ENCODE measurements at regions not wholly inside any gene's neighbourhood (a gene's known extent, or its start where the extent isn't known, plus 50 kb on each side); places are given as distances from the start of the nearest gene placed in this dataset.

- DNase-seq (ENCODE audit: low spot score): no peak
- TF ChIP-seq CTCF (IDR thresholded peaks at IDR 0.05; ENCODE audit: extremely low read depth, missing control alignments): no peak
Observed at GRCh38 chr5:2181149-2181548, 298.4 kb upstream of the IRX4 start.

GRCh38 chr5:2180456-2180855, 297.7 kb upstream of the IRX4 start:
- no peak for TF ChIP-seq CTCF (IDR thresholded peaks at IDR 0.05; ENCODE audit: extremely low read depth, missing control alignments)

GRCh38 chr5:2179861-2180260, 297.1 kb upstream of the IRX4 start:
- no peak for TF ChIP-seq CTCF (IDR thresholded peaks at IDR 0.05; ENCODE audit: extremely low read depth, missing control alignments)
- DNase-seq (ENCODE audit: low spot score): no peak

More at GRCh38 chr5:2180456-2180855, 297.7 kb upstream of the IRX4 start:
- DNase-seq (ENCODE audit: low spot score): no peak

- no peak for DNase-seq (ENCODE audit: low spot score)
- TF ChIP-seq CTCF (IDR thresholded peaks at IDR 0.05; ENCODE audit: extremely low read depth, missing control alignments): no peak
Observed at GRCh38 chr5:2178528-2178927, 295.8 kb upstream of the IRX4 start.

GRCh38 chr5:2178071-2178477, 295.3 kb upstream of the IRX4 start:
- DNase-seq (ENCODE audit: low spot score): no peak
- no peak for TF ChIP-seq CTCF (IDR thresholded peaks at IDR 0.05; ENCODE audit: extremely low read depth, missing control alignments)

GRCh38 chr5:2177244-2177643, 294.5 kb upstream of the IRX4 start:
- no peak for TF ChIP-seq CTCF (IDR thresholded peaks at IDR 0.05; ENCODE audit: extremely low read depth, missing control alignments)

GRCh38 chr5:2176581-2176980, 293.9 kb upstream of the IRX4 start:
- DNase-seq (ENCODE audit: low spot score): no peak
- no peak for TF ChIP-seq CTCF (IDR thresholded peaks at IDR 0.05; ENCODE audit: extremely low read depth, missing control alignments)

More at GRCh38 chr5:2177244-2177643, 294.5 kb upstream of the IRX4 start:
- no peak for DNase-seq (ENCODE audit: low spot score)

Data from GM20000 (cell line).